OCI-LY1 (cell line): ENCODE measurements at regions not wholly inside any gene's neighbourhood (a gene's known extent, or its start where the extent isn't known, plus 50 kb on each side); places are given as distances from the start of the nearest gene placed in this dataset.

Experiments used
- EZH2 ChIP-seq: fragments of 200-600 bp; sonication (generic), shearing (Covaris generic); IDR thresholded peaks from 2 replicates; pipeline ENCODE4 v1.8.0; 2017; ENCODE audit warnings: borderline replicate concordance, mixed run types, mild to moderate bottlenecking, antibody characterized with exemption, low read length, moderate library complexity, mixed read lengths
- TF ChIP-seq, protein P1 (sequence below): fragments of 200-600 bp; sonication (generic), shearing (Covaris generic); IDR thresholded peaks from 2 replicates; pipeline ENCODE4 v1.5.1; 2017; ENCODE audit warnings: mild to moderate bottlenecking, antibody characterized with exemption, low read length, moderate library complexity, mixed read lengths

DNA sequence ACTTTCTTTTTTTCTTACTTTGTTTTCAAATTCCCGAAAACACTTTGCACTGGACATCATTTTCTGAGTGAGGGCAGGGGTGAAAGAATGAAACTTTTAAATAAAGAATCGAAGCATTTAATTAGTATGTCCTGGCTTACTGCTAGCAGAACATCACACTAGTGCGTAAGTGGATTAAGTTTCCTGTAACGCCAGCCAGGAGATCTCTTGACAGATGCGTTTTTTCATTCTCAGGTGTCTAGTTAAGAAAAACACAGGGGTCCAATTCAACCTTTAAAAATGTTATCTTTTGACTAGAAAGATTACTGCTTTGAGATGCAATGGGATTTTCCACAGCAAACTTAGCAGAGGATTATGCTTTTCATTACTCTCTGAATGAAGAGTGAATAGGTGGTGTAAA lies 858.8 kb upstream of the EPHA7 start:
- TF ChIP-seq, protein P1, sequence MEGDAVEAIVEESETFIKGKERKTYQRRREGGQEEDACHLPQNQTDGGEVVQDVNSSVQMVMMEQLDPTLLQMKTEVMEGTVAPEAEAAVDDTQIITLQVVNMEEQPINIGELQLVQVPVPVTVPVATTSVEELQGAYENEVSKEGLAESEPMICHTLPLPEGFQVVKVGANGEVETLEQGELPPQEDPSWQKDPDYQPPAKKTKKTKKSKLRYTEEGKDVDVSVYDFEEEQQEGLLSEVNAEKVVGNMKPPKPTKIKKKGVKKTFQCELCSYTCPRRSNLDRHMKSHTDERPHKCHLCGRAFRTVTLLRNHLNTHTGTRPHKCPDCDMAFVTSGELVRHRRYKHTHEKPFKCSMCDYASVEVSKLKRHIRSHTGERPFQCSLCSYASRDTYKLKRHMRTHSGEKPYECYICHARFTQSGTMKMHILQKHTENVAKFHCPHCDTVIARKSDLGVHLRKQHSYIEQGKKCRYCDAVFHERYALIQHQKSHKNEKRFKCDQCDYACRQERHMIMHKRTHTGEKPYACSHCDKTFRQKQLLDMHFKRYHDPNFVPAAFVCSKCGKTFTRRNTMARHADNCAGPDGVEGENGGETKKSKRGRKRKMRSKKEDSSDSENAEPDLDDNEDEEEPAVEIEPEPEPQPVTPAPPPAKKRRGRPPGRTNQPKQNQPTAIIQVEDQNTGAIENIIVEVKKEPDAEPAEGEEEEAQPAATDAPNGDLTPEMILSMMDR: no peak
- no peak for TF ChIP-seq EZH2
